Small intestine (tissue), 7 donors: ENCODE measurements at regions not wholly inside any gene's neighbourhood (a gene's known extent, or its start where the extent isn't known, plus 50 kb on each side); places are given as distances from the start of the nearest gene placed in this dataset.

Experiments
- DNase-seq, 2 donors: peaks; one replicate each; pipeline versions ENCODE4 v3.0.0 to v3.0.0-alpha.2; 2013
- FAIRE-seq: peaks from 2 replicates; lab custom pipeline; 2012; peaks lifted over from hg19 to GRCh38; lab: Jason Lieb, UNC
- H3K27ac ChIP-seq, 3 donors: one replicate each; pipeline ENCODE4 v1.5.1; 2013; ENCODE audit warnings: low read length in 2 of 3, mild to moderate bottlenecking in 2 of 3, control low read depth in 1 of 3, inconsistent platforms in 1 of 3, low read depth in 1 of 3, moderate library complexity in 1 of 3
- H3K27me3 ChIP-seq, 3 donors: one replicate each; pipeline ENCODE4 v1.6.1; 2013; ENCODE audit warnings: low read length in 3 of 3, inconsistent platforms in 1 of 3; ENCODE audit not compliant: control insufficient read depth in 3 of 3, insufficient read depth in 3 of 3
- H3K36me3 ChIP-seq, 3 donors: one replicate each; pipeline ENCODE4 v1.6.1; 2013; ENCODE audit warnings: low read length in 3 of 3, inconsistent platforms in 1 of 3, low read depth in 1 of 3, mild to moderate bottlenecking in 1 of 3, moderate library complexity in 1 of 3; ENCODE audit not compliant: control insufficient read depth in 3 of 3, insufficient read depth in 2 of 3
- H3K4me1 ChIP-seq, 3 donors: one replicate each; pipeline ENCODE4 v1.6.1; 2013; ENCODE audit warnings: low read length in 2 of 3, inconsistent platforms in 1 of 3, low read depth in 1 of 3, mild to moderate bottlenecking in 1 of 3, moderate library complexity in 1 of 3; ENCODE audit not compliant: control insufficient read depth in 3 of 3, insufficient read depth in 2 of 3
- H3K4me3 ChIP-seq, 3 donors: one replicate each; pipeline ENCODE4 v1.5.1; 2013; ENCODE audit warnings: low read length in 3 of 3, control low read depth in 1 of 3, inconsistent platforms in 1 of 3, low read depth in 1 of 3, mild to moderate bottlenecking in 1 of 3, moderate library complexity in 1 of 3
- H3K9me3 ChIP-seq, 2 donors: one replicate each; pipeline ENCODE4 v1.6.1; 2013; ENCODE audit warnings: low read depth in 1 of 2, low read length in 1 of 2; ENCODE audit not compliant: control insufficient read depth in 2 of 2, insufficient read depth in 1 of 2
- WGBS, 3 donors: extraction: QIAGEN DNeasy Blood & Tissue Kit; methylation state at CpG; one replicate each; pipeline ENCODE4 v1.1.7; 2013; 5-methylcytosine and 5-hydroxymethylcytosine counted together
- donor health status: healthy with polysubstance abuse.
- donor health status: control.
- donor health status: control.
- donor health status: Bipolar disorder and iron deficiency.
- donor health status: healthy.

DNA sequence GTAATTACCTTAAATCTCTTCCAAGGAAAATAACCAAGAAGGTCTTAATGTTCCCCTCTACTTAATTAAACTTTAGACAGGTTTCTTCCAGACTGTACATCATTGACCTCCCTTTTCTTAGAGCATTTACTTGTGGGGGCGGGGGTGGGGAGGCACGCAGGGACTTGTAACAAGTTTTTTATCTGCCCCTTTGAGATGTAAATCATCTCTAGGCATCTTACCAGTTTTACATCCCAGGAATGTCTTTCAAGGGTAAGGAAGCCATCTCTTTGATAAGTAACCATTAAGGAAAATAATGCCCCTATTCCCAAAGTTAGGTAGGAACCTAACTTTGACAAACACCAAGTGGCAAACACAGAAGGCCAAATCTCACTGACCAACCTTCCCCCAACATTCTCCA is 528.6 kb downstream of the SUCLA2 start:
- DNase-seq (no peak), FAIRE-seq (no peak)
- Histone ChIP-seq H3K27me3 (no peaks in the 10 kb centered on the region), H3K9me3 (no peaks in the 10 kb centered on the region), H3K36me3 (no peaks in the 10 kb centered on the region), H3K27ac (no peak overlapping the region), H3K4me3 (no peak overlapping the region), H3K4me1 (no peaks in the 10 kb centered on the region)
- WGBS, 3 donors, result 48 to 56% (median 56%) methylated on average over 2 of the region's 2 CpGs

- 71 to 86% (median 80%) methylated on average over 6 of the region's 6 CpGs for WGBS, 3 donors
- Histone ChIP-seq H3K36me3 (no peaks in the 10 kb centered on the region), H3K4me1 (no peaks in the 10 kb centered on the region), H3K27me3 (no peaks in the 10 kb centered on the region), H3K27ac (no peak overlapping the region), H3K4me3 (no peak overlapping the region), H3K9me3 (peaks cover 0 to 7% of the 10 kb centered on the region in 2 donors)
- FAIRE-seq (no peak), DNase-seq (no peak)
These were observed 537.3 kb downstream of the SUCLA2 start for GRCh38 chr13:47463726-47464125.

DNA sequence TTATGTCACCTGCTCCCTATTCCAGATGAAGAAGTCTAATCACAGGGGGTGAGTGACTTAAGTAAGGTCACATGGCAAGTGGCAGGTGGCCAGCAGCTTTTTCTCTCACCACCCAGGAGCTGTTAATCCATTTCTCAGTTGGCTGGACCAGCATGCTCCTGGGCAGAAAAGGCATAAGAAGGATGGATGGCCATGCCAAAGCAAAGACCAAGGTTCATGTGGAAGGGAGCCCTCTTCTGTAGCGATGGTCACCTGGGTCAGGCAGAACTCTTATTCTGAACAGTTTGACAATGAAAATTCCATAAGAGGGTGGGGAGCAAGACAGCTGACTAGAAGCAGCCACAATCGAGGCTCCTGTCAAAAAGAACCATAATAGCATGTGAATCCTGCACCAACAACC is 538.1 kb downstream of the SUCLA2 start:
- Histone ChIP-seq H3K27ac (no peak overlapping the region), H3K27me3 (no peaks in the 10 kb centered on the region), H3K9me3 (peaks cover 0 to 7% of the 10 kb centered on the region in 2 donors), H3K4me3 (no peak overlapping the region), H3K36me3 (no peaks in the 10 kb centered on the region), H3K4me1 (no peaks in the 10 kb centered on the region)
- 72 to 85% (median 84%) methylated on average over 2 of the region's 2 CpGs for WGBS, 3 donors
- no peak for FAIRE-seq
- DNase-seq, result no peak

DNA sequence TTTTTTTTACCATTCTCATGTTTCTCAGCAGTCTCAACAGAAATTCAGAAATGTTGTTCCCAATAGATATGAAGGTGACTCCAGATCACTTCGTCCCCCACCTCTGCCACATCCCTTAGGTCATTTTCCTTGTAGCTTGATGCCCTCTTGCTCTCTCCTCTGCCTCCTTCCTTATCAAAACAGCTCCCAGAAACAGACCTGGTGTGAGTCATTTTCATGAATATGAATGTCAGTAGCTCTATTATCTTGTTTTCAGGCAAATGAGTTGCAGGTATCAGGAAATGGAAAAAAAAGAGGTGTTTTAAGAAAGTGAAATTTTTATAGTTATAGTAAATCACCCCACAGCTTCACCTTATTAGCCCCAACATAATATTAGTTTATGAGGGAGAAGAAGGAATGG is 539.3 kb downstream of the SUCLA2 start:
- no peak overlapping the region for H3K27ac ChIP-seq
- WGBS, 3 donors, result 40 to 75% (median 74%) methylated on average over 1 of the region's 1 CpG
- no peaks in the 10 kb centered on the region for H3K4me1 ChIP-seq
- H3K27me3 ChIP-seq, result no peaks in the 10 kb centered on the region
- DNase-seq, result no peak
- no peak overlapping the region for H3K4me3 ChIP-seq
- H3K36me3 ChIP-seq, result no peaks in the 10 kb centered on the region
- no peak for FAIRE-seq
- H3K9me3 ChIP-seq, result peaks cover 0 to 7% of the 10 kb centered on the region in 2 donors

DNA sequence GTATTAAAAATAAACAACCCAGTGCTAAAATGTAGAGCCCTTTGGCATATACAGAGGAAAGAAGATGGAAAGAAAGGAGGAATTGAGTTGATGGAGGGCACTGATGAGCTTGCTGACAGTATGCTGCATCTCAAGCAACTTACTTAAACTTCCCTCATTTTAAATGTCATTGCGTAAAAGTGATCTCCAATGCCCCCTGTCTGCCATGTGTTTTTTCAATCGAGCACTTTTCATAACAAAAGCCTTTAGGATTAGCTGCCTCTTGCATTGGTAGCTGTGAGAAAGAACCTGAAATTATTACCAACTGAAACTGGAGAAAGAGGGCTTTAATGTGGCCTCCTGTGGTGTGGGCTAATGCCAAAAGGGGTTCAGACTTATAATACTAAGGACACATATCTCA is 541.6 kb downstream of the SUCLA2 start:
- H3K36me3 ChIP-seq, result no peaks in the 10 kb centered on the region
- 35 to 43% (median 38%) methylated on average over 2 of the region's 2 CpGs for WGBS, 3 donors
- FAIRE-seq (no peak), DNase-seq (no peak)
- H3K9me3 ChIP-seq, result peaks cover 0 to 7% of the 10 kb centered on the region in 2 donors
- H3K4me3 ChIP-seq, result no peak overlapping the region
- H3K27me3 ChIP-seq, result no peaks in the 10 kb centered on the region
- H3K27ac ChIP-seq, result no peak overlapping the region
- no peaks in the 10 kb centered on the region for H3K4me1 ChIP-seq

DNA sequence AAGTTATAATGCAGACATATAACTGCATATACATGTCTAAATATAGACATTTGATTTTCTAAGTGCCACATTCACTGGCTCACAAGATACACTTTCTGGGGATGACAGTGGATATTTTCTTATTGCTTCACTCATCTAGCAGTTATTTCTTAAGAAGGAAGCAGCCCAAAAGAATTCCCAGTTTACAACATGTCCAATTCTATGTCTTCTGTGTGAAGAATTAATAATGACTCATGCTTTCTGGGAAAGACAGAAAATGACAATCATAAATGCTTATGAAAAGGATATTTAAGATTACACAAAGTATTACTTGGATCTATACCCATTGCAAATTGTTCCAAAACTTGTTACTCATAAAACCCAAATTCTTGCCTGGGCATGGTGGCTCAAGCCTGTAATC is 543.4 kb downstream of the SUCLA2 start:
- H3K4me1 ChIP-seq, result no peaks in the 10 kb centered on the region
- H3K9me3 ChIP-seq, result no peaks in the 10 kb centered on the region
- FAIRE-seq (no peak), DNase-seq (no peak)
- H3K27me3 ChIP-seq, result no peaks in the 10 kb centered on the region
- H3K4me3 ChIP-seq, result no peak overlapping the region
- H3K27ac ChIP-seq, result no peak overlapping the region
- H3K36me3 ChIP-seq, result no peaks in the 10 kb centered on the region

DNA sequence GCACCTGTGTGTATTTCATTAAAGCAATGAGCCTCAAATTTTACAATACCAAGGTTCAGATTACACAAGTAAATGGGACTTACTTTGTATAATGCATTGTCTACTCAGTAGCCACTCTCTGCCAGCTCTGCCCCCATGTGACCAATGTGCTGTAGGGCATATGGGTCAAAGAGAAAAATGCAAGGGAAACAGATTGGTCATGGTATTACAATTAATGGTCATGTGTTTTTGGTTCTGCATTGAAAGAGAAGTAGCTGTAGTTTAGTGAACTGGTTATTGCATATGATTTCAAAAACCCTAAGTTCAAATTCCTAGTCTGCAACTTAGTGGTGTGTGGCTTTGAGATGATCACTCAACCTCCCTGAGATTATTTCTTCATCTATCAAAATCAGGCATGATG is 545.4 kb downstream of the SUCLA2 start:
- no peak for DNase-seq
- FAIRE-seq, result no peak

DNA sequence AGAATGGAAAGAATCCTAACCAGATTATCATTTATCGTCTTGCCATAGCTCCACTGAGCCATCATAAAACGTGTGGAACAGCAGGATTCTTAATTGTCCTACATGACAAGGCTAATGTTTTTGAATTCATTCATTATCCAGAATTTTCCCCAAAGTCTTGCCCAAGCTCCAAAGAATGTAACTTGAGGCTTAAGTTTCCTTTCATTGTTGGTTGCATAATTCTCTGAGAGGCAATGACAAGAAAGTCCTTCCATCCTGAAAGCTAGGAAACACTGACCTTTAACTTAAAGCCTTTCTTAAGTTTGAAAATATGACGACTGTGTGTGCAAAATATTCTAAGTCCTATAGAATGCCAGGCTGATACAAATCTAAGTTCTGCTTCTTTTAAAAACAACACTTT is 546.1 kb downstream of the SUCLA2 start:
- H3K36me3 ChIP-seq, result no peaks in the 10 kb centered on the region
- FAIRE-seq (no peak), DNase-seq (no peak)
- H3K27ac ChIP-seq, result no peak overlapping the region
- no peaks in the 10 kb centered on the region for H3K4me1 ChIP-seq
- 55 to 61% (median 55%) methylated on average over 3 of the region's 3 CpGs for WGBS, 3 donors
- H3K9me3 ChIP-seq, result no peaks in the 10 kb centered on the region
- H3K27me3 ChIP-seq, result no peaks in the 10 kb centered on the region
- no peak overlapping the region for H3K4me3 ChIP-seq

More for the DNA sequence above, 545.4 kb downstream of the SUCLA2 start:
- Histone ChIP-seq H3K4me1 (no peaks in the 10 kb centered on the region), H3K4me3 (no peak overlapping the region), H3K36me3 (no peaks in the 10 kb centered on the region), H3K9me3 (no peaks in the 10 kb centered on the region), H3K27ac (no peak overlapping the region), H3K27me3 (no peaks in the 10 kb centered on the region)

DNA sequence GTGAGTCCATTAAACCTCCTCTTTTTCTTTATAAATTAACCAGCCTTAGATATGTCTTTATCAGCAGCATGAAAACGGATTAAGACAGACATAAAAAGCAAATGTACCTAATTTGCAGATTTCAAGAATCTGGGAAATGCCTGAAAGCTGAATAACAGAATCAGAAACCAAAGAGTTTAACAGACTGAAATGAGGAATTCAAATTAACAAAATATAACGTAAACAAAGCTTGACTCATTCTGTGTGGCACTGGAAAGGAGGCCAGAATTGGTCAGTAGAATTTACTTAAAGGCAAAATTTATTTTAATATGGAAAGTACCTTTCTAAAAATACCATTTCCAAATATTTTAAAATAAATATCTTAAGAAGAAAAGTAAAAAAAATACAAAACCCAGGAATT is 540.6 kb upstream of the HTR2A start:
- no peak for FAIRE-seq

More for the DNA sequence above, 540.6 kb upstream of the HTR2A start:
- Histone ChIP-seq H3K36me3 (no peaks in the 10 kb centered on the region), H3K9me3 (no peaks in the 10 kb centered on the region), H3K4me1 (no peaks in the 10 kb centered on the region), H3K4me3 (no peak overlapping the region), H3K27me3 (no peaks in the 10 kb centered on the region), H3K27ac (no peak overlapping the region)
- DNase-seq, result no peak
- WGBS, 3 donors, result 46 to 57% (median 55%) methylated on average over 2 of the region's 2 CpGs
